Cardiac fibroblast (primary cell): ENCODE measurements at regions not wholly inside any gene's neighbourhood (a gene's known extent, or its start where the extent isn't known, plus 50 kb on each side); places are given as distances from the start of the nearest gene placed in this dataset.

ENCODE experiments used
- DNase-seq, 2 donors: peaks; one replicate each; pipeline versions ENCODE4 v3.0.0 to v3.0.0-alpha.2; 2010; ENCODE audit warnings: low read depth in 2 of 2
- H3K4me3 ChIP-seq, 2 donors: replicated peaks in 1 of 2; 1 replicate in 1 of 2; 2 replicates in 1 of 2; pipeline ENCODE4 v1.5.1; 2011; ENCODE audit warnings: low read depth in 2 of 2, low read length in 2 of 2, mild to moderate bottlenecking in 2 of 2, moderate library complexity in 1 of 2
- CTCF ChIP-seq: IDR thresholded peaks from one replicate; pipeline ENCODE4 v1.5.1; 2011; ENCODE audit warnings: low read depth, mild to moderate bottlenecking, low read length, inconsistent platforms

- no peak overlapping the region for H3K4me3 ChIP-seq
- DNase-seq: no peak
- TF ChIP-seq CTCF: no peak
Measured at GRCh38 chr17:73711916-73712315, 67.7 kb upstream of the SDK2 start.

- H3K4me3 ChIP-seq: no peak overlapping the region
- no peak for DNase-seq
- TF ChIP-seq CTCF: no peak
Measured at GRCh38 chr17:73713136-73713535, 68.9 kb upstream of the SDK2 start.

GRCh38 chr17:73715769-73716168, 71.5 kb upstream of the SDK2 start:
- no peak overlapping the region for H3K4me3 ChIP-seq
- DNase-seq: no peak
- TF ChIP-seq CTCF: no peak

DNA sequence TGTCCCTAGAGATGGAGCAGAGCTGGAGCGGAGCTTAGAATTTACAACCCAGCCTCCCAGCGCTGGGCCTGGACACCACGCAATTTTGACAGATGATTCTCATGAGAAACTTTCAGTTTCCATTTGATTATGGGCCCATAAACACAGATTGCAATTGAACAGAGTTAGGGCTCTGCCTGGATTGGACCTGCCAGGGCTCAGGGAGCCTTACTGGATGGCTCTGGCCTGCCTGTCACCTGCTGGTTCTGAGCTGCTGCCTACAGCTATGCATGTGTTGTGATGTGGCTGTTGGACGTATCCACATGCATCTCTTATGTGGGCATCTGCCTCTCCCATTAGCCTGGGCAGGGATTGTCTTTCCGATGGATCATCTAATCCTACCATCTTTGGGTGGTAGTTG, 73.4 kb upstream of the SDK2 start:
- TF ChIP-seq CTCF: no peak
- no peak for DNase-seq
- no peak overlapping the region for H3K4me3 ChIP-seq

GRCh38 chr17:73718362-73718761, 74.1 kb upstream of the SDK2 start:
- no peak for DNase-seq
- H3K4me3 ChIP-seq: no peak overlapping the region
- TF ChIP-seq CTCF: no peak

- DNase-seq: no peak
- TF ChIP-seq CTCF: no peak
- H3K4me3 ChIP-seq: no peak overlapping the region
Measured at GRCh38 chr17:73718912-73719311, 74.7 kb upstream of the SDK2 start.

- H3K4me3 ChIP-seq: no peak overlapping the region
- DNase-seq: no peak
- no peak for TF ChIP-seq CTCF
Measured at GRCh38 chr17:73719588-73720071, 75.4 kb upstream of the SDK2 start.
